Body of pancreas (tissue), 4 donors: ENCODE measurements at regions not wholly inside any gene's neighbourhood (a gene's known extent, or its start where the extent isn't known, plus 50 kb on each side); places are given as distances from the start of the nearest gene placed in this dataset.

Experiments
- CTCF ChIP-seq, 7 experiments: fragments of 450-650 bp in 4 of 7; fragments of 200-600 bp in 3 of 7; sonication (generic) in 3 of 7; IDR thresholded peaks; one replicate each; pipeline ENCODE4 v1.5.1; 2016 to 2019; ENCODE audit warnings: antibody characterized with exemption in 7 of 7
- POLR2A ChIP-seq, 3 donors: fragments of 450-650 bp; IDR thresholded peaks; one replicate each; pipeline ENCODE4 v1.6.1; 2016; ENCODE audit warnings: antibody characterized with exemption in 3 of 3, mild to moderate bottlenecking in 2 of 3

GRCh38 chr22:49211176-49211575, 616.5 kb downstream of the BRD1 start:
- no peak for TF ChIP-seq CTCF (IDR thresholded peaks at IDR 0.05)
- TF ChIP-seq POLR2A (IDR thresholded peaks at IDR 0.05), result no peak
